ENCODE measurements at regions not wholly inside any gene's neighbourhood (a gene's known extent, or its start where the extent isn't known, plus 50 kb on each side); places are given as distances from the start of the nearest gene placed in this dataset.
"Not testable (repeated sequence)": the region's sequence is repeated elsewhere in the genome, so short reads cannot be mapped to it uniquely, and the experiment has no call there.

DNA sequence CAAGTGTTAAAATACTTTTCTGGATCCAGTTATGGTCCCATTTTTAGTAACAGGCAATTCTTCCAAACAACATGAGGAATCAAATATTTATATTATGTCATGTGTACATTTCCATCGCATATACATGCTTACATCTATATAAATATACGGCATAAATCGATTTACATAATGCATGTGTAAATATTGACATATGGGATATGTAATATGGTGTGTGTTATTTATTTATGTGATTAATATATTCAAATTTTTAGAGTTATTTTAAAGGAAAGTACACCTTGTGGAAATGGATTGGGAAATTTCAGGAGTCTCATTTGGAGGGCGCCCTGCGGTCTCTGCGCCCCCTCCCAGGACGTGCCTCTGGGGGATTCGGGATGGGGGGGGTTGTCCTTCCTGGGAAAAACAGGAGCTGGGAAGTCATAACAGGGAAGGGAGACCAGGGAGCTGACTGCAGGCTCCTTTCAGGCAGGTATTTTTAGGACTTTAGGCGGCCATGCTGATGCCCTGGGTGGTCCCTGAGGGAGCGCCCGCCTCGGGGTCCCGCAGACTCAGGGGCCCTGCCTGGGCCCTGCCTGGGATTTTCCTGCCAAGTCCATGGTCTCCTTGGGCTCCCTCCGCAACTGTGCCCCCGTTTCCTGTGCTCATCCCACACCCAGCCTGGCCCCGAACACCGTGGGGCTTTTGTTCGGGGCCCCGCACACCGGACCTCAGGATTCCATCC lies 82.7 kb upstream of the SFSWAP start:
- H3K4me3 ChIP-seq (ENCODE audit: low read depth, low read length), result no peak overlapping the region
- ChIA-PET POLR2A (no interaction called here), CTCF (interaction anchor here (0.6 kb wide), 1 partner anchor 322 kb away, joined by 4 read pairs; the partner anchor contains the start of gene EP400)
- no peaks in the 10 kb centered on the region for H3K36me3 ChIP-seq (ENCODE audit: control insufficient read depth, insufficient read depth, low read length)
- DNase-seq (ENCODE audit: low read depth), result no peak
- TF ChIP-seq, protein P1, sequence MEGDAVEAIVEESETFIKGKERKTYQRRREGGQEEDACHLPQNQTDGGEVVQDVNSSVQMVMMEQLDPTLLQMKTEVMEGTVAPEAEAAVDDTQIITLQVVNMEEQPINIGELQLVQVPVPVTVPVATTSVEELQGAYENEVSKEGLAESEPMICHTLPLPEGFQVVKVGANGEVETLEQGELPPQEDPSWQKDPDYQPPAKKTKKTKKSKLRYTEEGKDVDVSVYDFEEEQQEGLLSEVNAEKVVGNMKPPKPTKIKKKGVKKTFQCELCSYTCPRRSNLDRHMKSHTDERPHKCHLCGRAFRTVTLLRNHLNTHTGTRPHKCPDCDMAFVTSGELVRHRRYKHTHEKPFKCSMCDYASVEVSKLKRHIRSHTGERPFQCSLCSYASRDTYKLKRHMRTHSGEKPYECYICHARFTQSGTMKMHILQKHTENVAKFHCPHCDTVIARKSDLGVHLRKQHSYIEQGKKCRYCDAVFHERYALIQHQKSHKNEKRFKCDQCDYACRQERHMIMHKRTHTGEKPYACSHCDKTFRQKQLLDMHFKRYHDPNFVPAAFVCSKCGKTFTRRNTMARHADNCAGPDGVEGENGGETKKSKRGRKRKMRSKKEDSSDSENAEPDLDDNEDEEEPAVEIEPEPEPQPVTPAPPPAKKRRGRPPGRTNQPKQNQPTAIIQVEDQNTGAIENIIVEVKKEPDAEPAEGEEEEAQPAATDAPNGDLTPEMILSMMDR (IDR thresholded peaks at IDR 0.05; ENCODE audit: insufficient read depth, low read depth, low read length), result no peak
- H3K27me3 ChIP-seq (ENCODE audit: control insufficient read depth, insufficient read depth, low read length), result no peaks in the 10 kb centered on the region

DNA sequence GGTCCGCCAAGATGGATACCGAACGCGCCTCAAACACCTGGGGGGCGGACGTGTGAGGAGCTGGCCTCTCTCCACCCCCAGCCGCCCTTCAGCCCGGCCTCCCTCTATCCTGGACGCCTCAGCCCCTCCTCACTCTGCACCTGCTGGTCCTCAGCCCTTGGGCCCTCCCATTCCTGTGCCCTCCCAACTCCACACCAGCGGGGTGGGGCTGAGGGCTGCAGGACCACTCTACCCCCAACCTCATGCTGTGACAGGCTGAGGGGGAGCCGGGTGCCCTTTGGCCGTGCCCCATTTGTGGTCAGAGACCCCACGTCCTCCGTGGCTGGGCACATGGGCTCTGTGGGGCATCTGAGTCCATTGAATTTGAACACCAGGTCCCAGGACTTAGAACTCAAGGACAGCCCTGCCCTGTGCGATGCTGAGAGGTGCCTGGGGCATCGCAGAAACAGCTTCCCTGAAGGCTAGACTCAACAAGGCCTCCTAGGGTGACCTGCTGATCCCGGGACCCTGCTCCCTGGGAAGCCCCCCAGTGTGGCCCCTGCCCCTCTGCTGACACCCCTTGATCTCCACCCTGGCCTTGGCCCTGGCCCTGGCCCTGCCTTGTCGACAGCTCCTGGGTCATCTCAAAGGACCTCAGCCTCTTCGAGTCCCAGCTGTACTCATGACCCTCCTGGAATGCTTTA lies 82.0 kb upstream of the SFSWAP start:
- CTCF ChIA-PET, result interaction anchor here (0.6 kb wide), 1 partner anchor 321 kb away, joined by 4 read pairs; the partner anchor contains the start of gene EP400
- Histone ChIP-seq H3K27me3 (ENCODE audit: control insufficient read depth, insufficient read depth, low read length) (no peaks in the 10 kb centered on the region), H3K36me3 (ENCODE audit: control insufficient read depth, insufficient read depth, low read length) (no peaks in the 10 kb centered on the region), H3K4me3 (ENCODE audit: low read depth, low read length) (no peak overlapping the region)
- DNase-seq (ENCODE audit: low read depth), result no peak
- POLR2A ChIA-PET, result no interaction called here
- TF ChIP-seq, protein P1 (IDR thresholded peaks at IDR 0.05; ENCODE audit: insufficient read depth, low read depth, low read length), result no peak

DNA sequence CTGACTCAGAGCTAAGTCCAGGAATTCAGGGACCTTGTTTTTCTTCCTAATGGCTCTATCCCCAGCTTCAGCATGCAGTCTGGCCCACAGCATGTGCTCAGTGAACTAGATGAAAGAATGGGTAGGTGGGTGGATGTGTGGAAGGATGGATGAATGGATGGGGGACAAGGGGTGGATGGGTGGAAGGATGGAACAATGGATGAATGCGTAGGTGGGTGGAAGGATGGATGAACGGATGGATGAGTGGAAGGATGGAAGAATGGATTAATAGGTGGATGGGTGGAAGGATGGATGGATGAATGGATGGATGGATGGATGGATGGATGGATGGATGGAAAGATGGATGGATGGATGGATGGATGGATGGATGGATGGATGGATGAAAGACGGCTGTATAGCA lies 79.7 kb upstream of the SFSWAP start:
- Histone ChIP-seq H3K4me3 (ENCODE audit: low read depth, low read length) (no peak overlapping the region), H3K27me3 (ENCODE audit: control insufficient read depth, insufficient read depth, low read length) (no peaks in the 10 kb centered on the region), H3K36me3 (ENCODE audit: control insufficient read depth, insufficient read depth, low read length) (no peaks in the 10 kb centered on the region)
- TF ChIP-seq, protein P1 (IDR thresholded peaks at IDR 0.05; ENCODE audit: insufficient read depth, low read depth, low read length), result no peak
- DNase-seq (ENCODE audit: low read depth), result no peak
- POLR2A ChIA-PET, result no interaction called here
- CTCF ChIA-PET, result no interaction called here

DNA sequence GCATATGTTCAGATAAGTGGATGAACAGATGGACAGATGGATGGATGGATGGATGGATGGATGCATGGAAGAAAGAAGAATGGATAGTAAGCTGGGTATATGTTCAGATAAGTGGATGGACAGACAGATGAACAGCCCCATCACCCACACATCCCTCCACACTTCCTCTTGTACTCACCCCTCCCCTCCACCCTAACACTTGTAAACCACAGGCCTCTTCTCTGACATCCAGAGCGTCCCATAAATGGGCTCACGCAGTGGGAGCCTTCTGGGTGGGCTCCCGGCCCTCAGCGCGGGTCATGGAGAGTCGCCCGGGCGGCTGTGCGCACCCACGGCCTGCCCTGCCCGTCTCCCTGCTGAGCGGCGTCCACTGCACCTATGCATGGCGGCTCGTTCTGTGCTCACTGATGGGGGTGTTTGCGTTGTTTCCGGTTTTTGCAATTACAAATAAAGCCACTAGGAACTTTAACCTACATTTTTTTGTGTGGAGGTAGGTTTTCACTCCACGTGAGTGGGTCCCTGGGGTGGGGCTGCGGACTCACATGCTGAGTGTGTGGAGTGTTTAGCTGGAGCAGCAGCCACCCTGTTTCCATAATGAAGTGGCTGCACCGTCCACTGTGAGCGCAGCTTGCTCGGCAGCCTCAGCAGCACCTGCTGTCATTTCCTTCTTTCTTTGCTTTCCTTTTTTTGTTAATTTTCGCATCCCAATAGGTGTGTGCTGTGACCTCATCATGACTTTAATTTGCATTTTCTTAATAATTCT lies 78.8 kb upstream of the SFSWAP start:
- CTCF ChIA-PET; POLR2A ChIA-PET; DNase-seq (ENCODE audit: low read depth); H3K4me3 ChIP-seq (ENCODE audit: low read depth, low read length); H3K27me3 ChIP-seq (ENCODE audit: control insufficient read depth, insufficient read depth, low read length); H3K36me3 ChIP-seq (ENCODE audit: control insufficient read depth, insufficient read depth, low read length): not testable (repeated sequence)

DNA sequence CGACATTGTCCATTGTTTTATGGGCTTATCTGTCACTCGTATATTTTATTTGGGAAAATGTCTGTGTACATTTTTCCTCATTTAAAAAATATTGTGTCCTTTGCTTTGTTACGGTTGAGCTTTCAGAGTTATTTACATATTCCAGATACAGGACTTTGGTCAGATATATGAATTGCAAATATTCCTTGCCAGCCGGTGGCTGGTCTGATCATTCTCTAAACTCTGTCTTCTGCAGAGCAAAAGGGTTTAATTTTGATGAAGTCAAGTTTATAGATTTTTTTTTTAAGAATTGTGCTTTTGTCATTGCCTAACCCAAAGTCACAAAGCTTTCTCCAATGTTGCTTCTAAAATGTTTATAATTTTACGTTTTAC lies 78.3 kb upstream of the SFSWAP start:
- DNase-seq (ENCODE audit: low read depth); CTCF ChIA-PET; POLR2A ChIA-PET; H3K27me3 ChIP-seq (ENCODE audit: control insufficient read depth, insufficient read depth, low read length); H3K4me3 ChIP-seq (ENCODE audit: low read depth, low read length); H3K36me3 ChIP-seq (ENCODE audit: control insufficient read depth, insufficient read depth, low read length): not testable (repeated sequence)

DNA sequence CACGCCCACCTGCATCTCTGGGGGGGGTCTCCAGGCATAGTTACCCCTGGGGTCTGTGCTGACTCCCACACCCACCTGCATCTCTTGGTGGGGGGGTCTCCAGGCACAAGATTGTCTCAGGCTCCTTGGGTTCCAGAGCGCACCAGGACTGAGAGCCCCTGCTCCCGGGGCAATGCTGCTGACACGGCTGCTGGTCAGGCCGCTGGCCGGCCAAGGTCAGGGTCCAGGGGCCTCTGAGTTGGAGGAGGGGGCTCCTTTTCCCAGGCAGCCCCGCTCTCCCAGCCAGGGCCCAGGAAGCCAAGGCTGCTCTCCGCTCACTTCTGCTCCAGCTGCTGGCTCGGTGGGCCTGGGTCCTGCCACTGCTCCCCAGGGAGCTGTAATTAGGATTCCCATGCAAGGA lies 77.3 kb upstream of the SFSWAP start:
- H3K27me3 ChIP-seq (ENCODE audit: control insufficient read depth, insufficient read depth, low read length); H3K4me3 ChIP-seq (ENCODE audit: low read depth, low read length); H3K36me3 ChIP-seq (ENCODE audit: control insufficient read depth, insufficient read depth, low read length); POLR2A ChIA-PET; DNase-seq (ENCODE audit: low read depth); CTCF ChIA-PET: not testable (repeated sequence)
